Mammary epithelial cell (primary cell): ENCODE measurements at regions not wholly inside any gene's neighbourhood (a gene's known extent, or its start where the extent isn't known, plus 50 kb on each side); places are given as distances from the start of the nearest gene placed in this dataset.

Experiments used
- EZH2 ChIP-seq: IDR thresholded peaks from 2 replicates; pipeline ENCODE4 v1.6.1; 2012; ENCODE audit warnings: low read length, inconsistent platforms, borderline replicate concordance
- TF ChIP-seq, protein P1 (sequence below), 2 donors: IDR thresholded peaks in 1 of 2; conservative IDR thresholded peaks in 1 of 2; 2 replicates each; pipeline ENCODE4 v1.5.1; 2011 to 2012; ENCODE audit warnings: inconsistent platforms in 2 of 2, low read length in 2 of 2, mild to moderate bottlenecking in 2 of 2, control low read depth in 1 of 2, low read depth in 1 of 2; ENCODE audit not compliant: insufficient read depth in 1 of 2; ENCODE audit errors: extremely low read depth in 1 of 2

DNA sequence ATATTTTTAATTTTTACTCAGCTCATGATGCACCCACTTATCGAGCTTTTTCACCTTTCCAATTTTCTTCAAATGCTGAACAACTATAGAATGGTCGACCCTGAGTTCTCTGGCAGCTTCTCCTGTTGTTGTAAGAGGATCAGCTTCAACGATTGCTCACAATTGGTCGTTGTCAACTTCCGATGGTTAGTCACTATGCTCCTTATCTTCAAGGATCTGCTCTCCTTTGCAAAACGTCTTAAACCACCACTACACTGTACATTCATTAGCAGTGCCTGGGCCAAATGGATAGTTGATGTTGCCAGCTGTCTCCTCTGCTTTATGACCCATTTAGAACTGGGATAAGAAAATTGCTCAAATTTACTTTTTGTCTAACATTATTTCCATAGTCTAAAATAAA, 385.9 kb upstream of the LYPLAL1 start:
- TF ChIP-seq, protein P1, sequence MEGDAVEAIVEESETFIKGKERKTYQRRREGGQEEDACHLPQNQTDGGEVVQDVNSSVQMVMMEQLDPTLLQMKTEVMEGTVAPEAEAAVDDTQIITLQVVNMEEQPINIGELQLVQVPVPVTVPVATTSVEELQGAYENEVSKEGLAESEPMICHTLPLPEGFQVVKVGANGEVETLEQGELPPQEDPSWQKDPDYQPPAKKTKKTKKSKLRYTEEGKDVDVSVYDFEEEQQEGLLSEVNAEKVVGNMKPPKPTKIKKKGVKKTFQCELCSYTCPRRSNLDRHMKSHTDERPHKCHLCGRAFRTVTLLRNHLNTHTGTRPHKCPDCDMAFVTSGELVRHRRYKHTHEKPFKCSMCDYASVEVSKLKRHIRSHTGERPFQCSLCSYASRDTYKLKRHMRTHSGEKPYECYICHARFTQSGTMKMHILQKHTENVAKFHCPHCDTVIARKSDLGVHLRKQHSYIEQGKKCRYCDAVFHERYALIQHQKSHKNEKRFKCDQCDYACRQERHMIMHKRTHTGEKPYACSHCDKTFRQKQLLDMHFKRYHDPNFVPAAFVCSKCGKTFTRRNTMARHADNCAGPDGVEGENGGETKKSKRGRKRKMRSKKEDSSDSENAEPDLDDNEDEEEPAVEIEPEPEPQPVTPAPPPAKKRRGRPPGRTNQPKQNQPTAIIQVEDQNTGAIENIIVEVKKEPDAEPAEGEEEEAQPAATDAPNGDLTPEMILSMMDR (conservative IDR thresholded peaks at IDR 0.05 in 1 of 2, IDR thresholded peaks at IDR 0.05 in 1 of 2; ENCODE audit: extremely low read depth in 1 of 2, insufficient read depth in 1 of 2, low read depth in 1 of 2, low read length in 2 of 2): no peak
- no peak for TF ChIP-seq EZH2
